ENCODE measurements at regions not wholly inside any gene's neighbourhood (a gene's known extent, or its start where the extent isn't known, plus 50 kb on each side); places are given as distances from the start of the nearest gene placed in this dataset.

GRCh38 chr17:13385481-13385911 lies 216.2 kb downstream of the HS3ST3A1 start:
- no peak for TF ChIP-seq GATA2 (IDR thresholded peaks at IDR 0.05; ENCODE audit: low read depth, low read length)
- TF ChIP-seq GATA3 (IDR thresholded peaks at IDR 0.05; ENCODE audit: low read depth, low read length) = no peak
